ENCODE measurements at regions not wholly inside any gene's neighbourhood (a gene's known extent, or its start where the extent isn't known, plus 50 kb on each side); places are given as distances from the start of the nearest gene placed in this dataset.

DNA sequence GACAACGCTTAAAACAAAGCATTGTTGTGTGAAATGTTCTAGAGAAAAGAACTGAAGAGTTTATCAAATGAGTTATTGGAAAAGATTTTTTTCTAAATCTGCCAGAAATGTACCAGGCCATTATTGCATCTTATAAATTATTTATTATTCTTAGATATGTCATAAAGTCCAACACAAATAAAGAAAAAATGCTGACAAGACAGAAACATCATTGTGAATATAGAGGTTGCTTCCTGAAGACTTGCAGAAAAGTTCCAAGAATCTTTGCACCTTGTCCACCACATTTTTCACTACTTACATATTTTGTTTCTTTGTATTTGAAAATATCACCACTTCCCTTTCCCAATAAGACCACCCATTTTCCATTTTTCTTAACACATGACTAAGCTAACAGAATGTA lies 545.8 kb downstream of the IQCM start:
- WGBS, 2 donors: 90 to 96% methylated on average over 1 of the region's 1 CpG
- Histone ChIP-seq H3K4me3 (ENCODE audit: low read depth in 1 of 2, low read length in 2 of 2) (no peak overlapping the region), H3K9me3 (ENCODE audit: control insufficient read depth in 2 of 2, insufficient read depth in 1 of 2, low read depth in 1 of 2, low read length in 1 of 2) (no peaks in the 10 kb centered on the region), H3K36me3 (ENCODE audit: control insufficient read depth in 2 of 2, insufficient read depth in 2 of 2, low read length in 1 of 2) (no peaks in the 10 kb centered on the region), H3K4me1 (ENCODE audit: control insufficient read depth in 2 of 2, insufficient read depth in 2 of 2, low read length in 1 of 2) (no peaks in the 10 kb centered on the region), H3K27ac (ENCODE audit: low read depth in 2 of 2, low read length in 1 of 2) (no peak overlapping the region), H3K27me3 (ENCODE audit: control insufficient read depth in 1 of 2, insufficient read depth in 2 of 2, low read length in 2 of 2) (no peaks in the 10 kb centered on the region)

DNA sequence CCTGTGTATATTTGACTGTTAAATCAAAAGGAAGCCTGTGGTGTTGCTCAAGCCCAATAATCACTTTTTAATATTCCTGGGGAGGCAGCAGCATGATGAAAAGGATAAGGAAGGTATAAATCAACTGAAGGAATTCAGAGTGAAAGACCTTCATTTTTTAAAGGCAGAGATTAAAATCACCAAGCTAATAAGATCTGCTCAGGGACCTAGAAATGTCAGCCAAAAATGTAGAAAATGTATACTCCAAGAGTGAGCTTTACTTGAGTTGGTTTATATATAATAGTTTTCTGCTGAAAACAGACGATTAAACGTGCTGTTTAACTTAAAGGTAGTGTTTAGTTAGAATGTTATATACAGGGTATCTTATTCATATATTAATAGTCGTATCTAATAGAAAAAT lies 549.3 kb downstream of the IQCM start:
- Histone ChIP-seq H3K27ac (ENCODE audit: low read depth in 2 of 2, low read length in 1 of 2) (no peak overlapping the region), H3K4me1 (ENCODE audit: control insufficient read depth in 2 of 2, insufficient read depth in 2 of 2, low read length in 1 of 2) (no peaks in the 10 kb centered on the region), H3K9me3 (ENCODE audit: control insufficient read depth in 2 of 2, insufficient read depth in 1 of 2, low read depth in 1 of 2, low read length in 1 of 2) (no peaks in the 10 kb centered on the region), H3K36me3 (ENCODE audit: control insufficient read depth in 2 of 2, insufficient read depth in 2 of 2, low read length in 1 of 2) (no peaks in the 10 kb centered on the region), H3K4me3 (ENCODE audit: low read depth in 1 of 2, low read length in 2 of 2) (no peak overlapping the region), H3K27me3 (ENCODE audit: control insufficient read depth in 1 of 2, insufficient read depth in 2 of 2, low read length in 2 of 2) (no peaks in the 10 kb centered on the region)
- 71 to 81% methylated on average over 3 of the region's 3 CpGs for WGBS, 2 donors

DNA sequence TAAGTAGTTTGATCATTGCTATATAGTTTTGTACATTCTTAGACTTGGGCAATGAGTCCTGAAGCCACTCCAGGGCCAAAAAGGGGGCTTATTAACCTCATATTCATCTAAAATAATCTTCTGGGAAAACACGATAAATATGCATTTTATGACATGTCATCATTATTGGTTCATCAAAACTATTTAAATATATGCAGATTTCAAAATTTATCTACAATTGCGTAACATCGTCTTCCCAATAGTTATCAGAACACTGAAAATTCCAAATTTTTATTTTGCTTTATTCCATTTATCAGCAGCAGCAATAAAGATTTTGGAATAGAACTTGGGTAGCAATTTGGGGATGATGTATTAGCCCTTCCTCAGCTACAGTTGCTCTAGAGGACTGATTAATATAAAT lies 550.0 kb downstream of the IQCM start:
- WGBS, 2 donors: 72 to 81% methylated on average over 3 of the region's 3 CpGs
- Histone ChIP-seq H3K27ac (ENCODE audit: low read depth in 2 of 2, low read length in 1 of 2) (no peak overlapping the region), H3K9me3 (ENCODE audit: control insufficient read depth in 2 of 2, insufficient read depth in 1 of 2, low read depth in 1 of 2, low read length in 1 of 2) (no peaks in the 10 kb centered on the region), H3K4me1 (ENCODE audit: control insufficient read depth in 2 of 2, insufficient read depth in 2 of 2, low read length in 1 of 2) (no peaks in the 10 kb centered on the region), H3K27me3 (ENCODE audit: control insufficient read depth in 1 of 2, insufficient read depth in 2 of 2, low read length in 2 of 2) (no peaks in the 10 kb centered on the region), H3K4me3 (ENCODE audit: low read depth in 1 of 2, low read length in 2 of 2) (no peak overlapping the region), H3K36me3 (ENCODE audit: control insufficient read depth in 2 of 2, insufficient read depth in 2 of 2, low read length in 1 of 2) (no peaks in the 10 kb centered on the region)

DNA sequence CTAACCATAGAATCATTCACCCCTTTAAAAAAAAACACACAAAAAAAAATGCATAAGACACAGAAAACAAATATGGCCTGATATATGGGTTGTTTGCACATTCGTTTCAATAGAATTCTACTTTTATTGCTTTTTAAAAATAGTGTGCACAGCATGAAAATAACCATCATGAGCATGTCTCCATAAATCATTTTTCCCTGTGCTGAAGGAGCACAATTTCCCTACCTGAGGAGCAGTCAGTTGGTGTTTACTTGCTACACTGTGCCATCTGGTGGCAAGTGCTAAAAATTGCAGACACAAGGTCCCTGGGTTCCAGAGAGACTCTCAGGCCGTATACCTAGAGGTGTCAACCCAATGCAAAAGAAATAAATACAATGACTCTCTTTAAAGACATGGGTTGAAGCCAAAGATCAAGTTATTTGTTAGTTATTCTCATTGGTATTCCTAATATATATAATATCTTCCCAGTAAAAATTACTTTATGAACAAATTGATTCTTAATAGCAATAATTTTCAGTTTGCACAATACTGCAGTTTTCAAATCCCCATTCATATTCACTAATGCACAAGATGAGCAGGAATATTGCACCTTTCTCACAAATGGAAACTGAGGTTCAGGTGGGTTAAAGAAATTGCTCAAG lies 551.4 kb downstream of the IQCM start:
- no peaks in the 10 kb centered on the region for H3K9me3 ChIP-seq (ENCODE audit: control insufficient read depth in 2 of 2, insufficient read depth in 1 of 2, low read depth in 1 of 2, low read length in 1 of 2)
- H3K4me3 ChIP-seq (ENCODE audit: low read depth in 1 of 2, low read length in 2 of 2): no peak overlapping the region
- H3K36me3 ChIP-seq (ENCODE audit: control insufficient read depth in 2 of 2, insufficient read depth in 2 of 2, low read length in 1 of 2): no peaks in the 10 kb centered on the region
- WGBS, 2 donors: 57 to 59% methylated on average over 2 of the region's 2 CpGs
- H3K27ac ChIP-seq (ENCODE audit: low read depth in 2 of 2, low read length in 1 of 2): no peak overlapping the region
- H3K27me3 ChIP-seq (ENCODE audit: control insufficient read depth in 1 of 2, insufficient read depth in 2 of 2, low read length in 2 of 2): no peaks in the 10 kb centered on the region
- H3K4me1 ChIP-seq (ENCODE audit: control insufficient read depth in 2 of 2, insufficient read depth in 2 of 2, low read length in 1 of 2): no peaks in the 10 kb centered on the region

DNA sequence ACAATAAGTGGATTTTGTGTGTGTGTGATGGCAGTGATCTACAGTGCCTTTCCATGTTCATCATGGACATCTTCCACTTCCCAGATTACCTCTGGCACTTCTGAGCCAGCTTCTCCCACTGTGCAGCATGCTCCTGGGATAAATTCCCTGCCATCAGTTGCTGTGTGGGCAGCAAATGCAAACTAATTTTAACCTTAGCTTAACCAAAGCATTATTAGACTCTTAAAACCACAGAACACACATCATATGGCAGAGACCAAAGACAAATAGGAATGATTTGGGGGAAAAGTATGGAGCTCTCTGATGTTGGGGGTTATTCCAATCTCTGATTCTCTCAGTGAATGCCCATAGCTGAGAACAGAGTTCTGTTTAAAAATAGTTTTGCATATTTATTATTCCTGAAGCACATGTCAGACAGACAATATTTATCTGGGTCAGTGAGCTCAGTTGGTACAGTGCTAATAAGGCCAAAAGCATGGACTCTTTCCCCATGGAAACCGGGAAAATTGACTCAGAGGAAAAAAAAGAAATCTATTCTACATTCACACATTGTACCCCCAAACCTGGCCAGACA lies 567.4 kb downstream of the IQCM start:
- Histone ChIP-seq H3K9me3 (ENCODE audit: control insufficient read depth in 2 of 2, insufficient read depth in 1 of 2, low read depth in 1 of 2, low read length in 1 of 2) (no peaks in the 10 kb centered on the region), H3K4me3 (ENCODE audit: low read depth in 1 of 2, low read length in 2 of 2) (no peak overlapping the region), H3K4me1 (ENCODE audit: control insufficient read depth in 2 of 2, insufficient read depth in 2 of 2, low read length in 1 of 2) (no peaks in the 10 kb centered on the region), H3K27me3 (ENCODE audit: control insufficient read depth in 1 of 2, insufficient read depth in 2 of 2, low read length in 2 of 2) (no peaks in the 10 kb centered on the region), H3K36me3 (ENCODE audit: control insufficient read depth in 2 of 2, insufficient read depth in 2 of 2, low read length in 1 of 2) (no peaks in the 10 kb centered on the region), H3K27ac (ENCODE audit: low read depth in 2 of 2, low read length in 1 of 2) (no peak overlapping the region)
- 69 to 90% methylated on average over 1 of the region's 1 CpG for WGBS, 2 donors

DNA sequence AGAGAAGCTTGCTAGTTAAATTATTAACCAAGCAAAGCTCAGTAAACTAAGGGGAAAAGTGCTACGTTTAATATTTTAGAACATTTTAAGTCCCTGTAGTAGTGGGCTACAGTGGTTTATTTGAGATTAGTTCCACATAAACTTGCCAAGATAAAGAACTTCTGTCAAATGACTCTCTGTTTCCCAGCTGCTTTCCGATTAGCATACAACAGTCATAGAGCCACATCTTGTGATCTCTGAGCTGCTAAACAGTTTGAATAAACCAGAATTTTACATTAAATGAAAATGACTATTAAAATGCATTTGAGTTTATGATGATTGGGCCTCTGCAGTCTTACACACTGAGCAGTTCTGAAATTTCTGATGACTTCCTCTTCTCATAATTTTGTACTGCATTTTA lies 568.5 kb downstream of the IQCM start:
- H3K36me3 ChIP-seq (ENCODE audit: control insufficient read depth in 2 of 2, insufficient read depth in 2 of 2, low read length in 1 of 2): no peaks in the 10 kb centered on the region
- no peak overlapping the region for H3K27ac ChIP-seq (ENCODE audit: low read depth in 2 of 2, low read length in 1 of 2)
- 53 to 65% methylated on average over 2 of the region's 2 CpGs for WGBS, 2 donors

DNA sequence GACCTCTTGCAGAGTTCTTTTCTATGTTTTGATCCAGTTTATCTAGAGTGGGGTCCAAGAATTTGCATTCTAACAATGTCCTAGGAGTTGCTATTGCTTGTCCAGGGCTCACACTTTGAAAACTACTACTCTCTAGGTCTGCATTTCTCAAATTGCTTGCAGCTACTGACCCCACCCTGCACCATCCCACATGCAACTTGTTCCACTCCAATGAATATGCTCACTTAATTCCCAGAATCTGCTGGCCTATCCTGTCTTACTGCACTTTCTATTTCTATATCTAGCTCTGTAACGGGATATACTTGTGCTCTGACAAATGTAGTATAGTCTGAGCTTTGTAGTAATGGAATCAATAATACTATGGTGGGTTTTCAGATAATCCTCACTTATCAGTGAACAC lies 570.3 kb downstream of the IQCM start:
- Histone ChIP-seq H3K4me1 (ENCODE audit: control insufficient read depth in 2 of 2, insufficient read depth in 2 of 2, low read length in 1 of 2) (no peaks in the 10 kb centered on the region), H3K36me3 (ENCODE audit: control insufficient read depth in 2 of 2, insufficient read depth in 2 of 2, low read length in 1 of 2) (no peaks in the 10 kb centered on the region), H3K4me3 (ENCODE audit: low read depth in 1 of 2, low read length in 2 of 2) (no peak overlapping the region), H3K27ac (ENCODE audit: low read depth in 2 of 2, low read length in 1 of 2) (no peak overlapping the region), H3K27me3 (ENCODE audit: control insufficient read depth in 1 of 2, insufficient read depth in 2 of 2, low read length in 2 of 2) (no peaks in the 10 kb centered on the region), H3K9me3 (ENCODE audit: control insufficient read depth in 2 of 2, insufficient read depth in 1 of 2, low read depth in 1 of 2, low read length in 1 of 2) (no peaks in the 10 kb centered on the region)
- 72% methylated on average over 1 of the region's 1 CpG for WGBS, 2 donors

More for the DNA sequence above, 568.5 kb downstream of the IQCM start:
- Histone ChIP-seq H3K9me3 (ENCODE audit: control insufficient read depth in 2 of 2, insufficient read depth in 1 of 2, low read depth in 1 of 2, low read length in 1 of 2) (no peaks in the 10 kb centered on the region), H3K4me1 (ENCODE audit: control insufficient read depth in 2 of 2, insufficient read depth in 2 of 2, low read length in 1 of 2) (no peaks in the 10 kb centered on the region), H3K27me3 (ENCODE audit: control insufficient read depth in 1 of 2, insufficient read depth in 2 of 2, low read length in 2 of 2) (no peaks in the 10 kb centered on the region), H3K4me3 (ENCODE audit: low read depth in 1 of 2, low read length in 2 of 2) (no peak overlapping the region)

DNA sequence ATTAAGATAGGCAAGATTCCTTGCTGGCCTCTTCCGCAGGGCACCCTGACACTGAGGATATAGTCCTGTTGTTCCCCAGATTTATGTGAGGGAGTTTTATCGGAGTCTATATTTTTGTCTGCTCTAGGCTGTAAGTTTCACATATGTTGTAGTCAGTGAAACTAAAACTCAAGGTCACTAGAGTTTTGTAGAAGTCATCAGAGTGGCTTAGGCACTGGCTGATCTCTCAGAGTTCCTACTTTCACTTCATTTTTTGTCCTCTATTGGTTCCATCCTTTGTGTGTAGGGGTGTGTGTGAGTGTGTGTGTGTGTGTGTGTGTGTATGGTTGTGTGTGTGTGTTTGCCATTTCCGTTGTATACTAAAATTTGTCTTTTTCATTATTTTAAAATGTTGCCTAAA lies 577.5 kb downstream of the IQCM start:
- no peaks in the 10 kb centered on the region for H3K9me3 ChIP-seq (ENCODE audit: control insufficient read depth in 2 of 2, insufficient read depth in 1 of 2, low read depth in 1 of 2, low read length in 1 of 2)
- H3K27me3 ChIP-seq (ENCODE audit: control insufficient read depth in 1 of 2, insufficient read depth in 2 of 2, low read length in 2 of 2): no peaks in the 10 kb centered on the region
- H3K4me1 ChIP-seq (ENCODE audit: control insufficient read depth in 2 of 2, insufficient read depth in 2 of 2, low read length in 1 of 2): no peaks in the 10 kb centered on the region
- WGBS, 2 donors: 89 to 94% methylated on average over 3 of the region's 3 CpGs
- H3K4me3 ChIP-seq (ENCODE audit: low read depth in 1 of 2, low read length in 2 of 2): no peak overlapping the region
- no peak overlapping the region for H3K27ac ChIP-seq (ENCODE audit: low read depth in 2 of 2, low read length in 1 of 2)
- no peaks in the 10 kb centered on the region for H3K36me3 ChIP-seq (ENCODE audit: control insufficient read depth in 2 of 2, insufficient read depth in 2 of 2, low read length in 1 of 2)

DNA sequence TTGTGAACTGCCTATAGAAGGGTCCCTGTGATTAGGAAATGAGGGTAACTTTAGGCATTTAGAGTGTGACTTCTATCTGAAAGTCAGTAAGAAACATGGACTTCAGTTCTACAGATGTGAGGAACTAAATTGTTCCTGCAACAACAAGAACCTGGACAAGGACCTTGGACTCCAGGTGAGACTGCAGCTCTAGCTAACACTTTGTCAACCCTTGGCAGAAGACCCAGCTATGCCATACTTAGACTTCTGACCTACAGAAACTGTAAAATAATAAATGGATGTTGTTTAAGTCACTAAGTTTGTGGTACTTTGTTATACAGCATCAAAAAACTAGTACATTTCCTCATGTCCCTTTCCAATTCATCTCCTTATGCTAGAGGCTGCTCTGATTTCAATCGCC lies 580.8 kb downstream of the IQCM start:
- H3K9me3 ChIP-seq (ENCODE audit: control insufficient read depth in 2 of 2, insufficient read depth in 1 of 2, low read depth in 1 of 2, low read length in 1 of 2): no peaks in the 10 kb centered on the region
- H3K27me3 ChIP-seq (ENCODE audit: control insufficient read depth in 1 of 2, insufficient read depth in 2 of 2, low read length in 2 of 2): no peaks in the 10 kb centered on the region
- H3K4me1 ChIP-seq (ENCODE audit: control insufficient read depth in 2 of 2, insufficient read depth in 2 of 2, low read length in 1 of 2): no peaks in the 10 kb centered on the region
- 72% methylated on average over 1 of the region's 1 CpG for WGBS, 2 donors
- no peak overlapping the region for H3K4me3 ChIP-seq (ENCODE audit: low read depth in 1 of 2, low read length in 2 of 2)
- no peak overlapping the region for H3K27ac ChIP-seq (ENCODE audit: low read depth in 2 of 2, low read length in 1 of 2)
- no peaks in the 10 kb centered on the region for H3K36me3 ChIP-seq (ENCODE audit: control insufficient read depth in 2 of 2, insufficient read depth in 2 of 2, low read length in 1 of 2)

DNA sequence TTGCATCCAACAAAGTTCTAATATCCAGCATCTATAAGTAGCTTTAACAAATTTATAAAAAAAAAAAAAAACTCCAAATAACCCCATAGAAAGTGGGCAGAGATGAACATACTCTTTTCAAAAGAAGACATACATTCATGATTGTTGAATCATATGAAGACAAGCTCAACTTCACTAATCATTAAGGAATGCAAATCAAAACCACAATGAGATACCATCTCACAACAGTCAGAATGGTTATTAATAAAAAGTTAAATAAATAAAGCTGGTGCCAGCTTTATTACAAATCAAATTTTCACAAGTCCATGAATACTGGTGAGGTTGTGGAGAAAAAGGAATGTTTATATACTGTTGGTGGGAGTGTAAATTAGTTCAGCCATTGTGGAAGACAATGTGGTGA lies 592.0 kb downstream of the IQCM start:
- H3K27me3 ChIP-seq (ENCODE audit: control insufficient read depth in 1 of 2, insufficient read depth in 2 of 2, low read length in 2 of 2): no peaks in the 10 kb centered on the region
- H3K36me3 ChIP-seq (ENCODE audit: control insufficient read depth in 2 of 2, insufficient read depth in 2 of 2, low read length in 1 of 2): no peaks in the 10 kb centered on the region
- H3K4me3 ChIP-seq (ENCODE audit: low read depth in 1 of 2, low read length in 2 of 2): no peak overlapping the region
- no peak overlapping the region for H3K27ac ChIP-seq (ENCODE audit: low read depth in 2 of 2, low read length in 1 of 2)
- H3K9me3 ChIP-seq (ENCODE audit: control insufficient read depth in 2 of 2, insufficient read depth in 1 of 2, low read depth in 1 of 2, low read length in 1 of 2): peaks cover 0 to 6% of the 10 kb centered on the region in 2 donors
- H3K4me1 ChIP-seq (ENCODE audit: control insufficient read depth in 2 of 2, insufficient read depth in 2 of 2, low read length in 1 of 2): no peaks in the 10 kb centered on the region
